ENCODE measurements at regions not wholly inside any gene's neighbourhood (a gene's known extent, or its start where the extent isn't known, plus 50 kb on each side); places are given as distances from the start of the nearest gene placed in this dataset.

GRCh38 chr20:60430516-60431001 lies 472.3 kb downstream of the CDH26 start:
- Histone ChIP-seq H3F3A (replicated peaks; ENCODE audit: insufficient read depth) (no peaks in the 10 kb centered on the region), H3K27me3 (ENCODE audit: insufficient read depth) (no peaks in the 10 kb centered on the region), H3K9me3 (no peaks in the 10 kb centered on the region), H3K4me1 (ENCODE audit: control insufficient read depth in 1 of 2, insufficient read depth in 2 of 2, low read depth in 1 of 2, low read length in 1 of 2) (no peaks in the 10 kb centered on the region), H3K36me3 (replicated peaks in 1 of 2; ENCODE audit: control insufficient read depth in 1 of 2, insufficient read depth in 2 of 2, low read length in 1 of 2) (no peaks in the 10 kb centered on the region), H3K4me3 (ENCODE audit: low read depth in 2 of 2, low read length in 1 of 2) (no peak overlapping the region), H3K9ac (no peak overlapping the region), H3K4me2 (no peak overlapping the region), H3K9me2 (no peaks in the 10 kb centered on the region), H3K79me2 (ENCODE audit: insufficient read depth) (no peaks in the 10 kb centered on the region), H2AFZ (ENCODE audit: low read depth) (no peak overlapping the region), H3K27ac (ENCODE audit: low read depth in 2 of 2, low read length in 1 of 2) (no peak overlapping the region), H4K20me1 (ENCODE audit: insufficient read depth) (no peaks in the 10 kb centered on the region)
- 47% methylated on average over 14 of the region's 14 CpGs for WGBS (ENCODE audit: low lambda C conversion rate)
- no peak for DNase-seq
- POLR2A ChIA-PET, result interaction anchor here (0.8 kb wide), 1 partner anchor 19 kb away, joined by 3 read pairs; no protein-coding TSS in a partner anchor
- TF ChIP-seq RCOR1 (IDR thresholded peaks at IDR 0.05; ENCODE audit: low read length) (no peak), RAD21 (IDR thresholded peaks at IDR 0.05; ENCODE audit: low read length) (no peak), ELF1 (IDR thresholded peaks at IDR 0.05) (no peak), TEAD4 (IDR thresholded peaks at IDR 0.05; ENCODE audit: borderline replicate concordance, insufficient read depth) (no peak), TCF12 (IDR thresholded peaks at IDR 0.05) (no peak), GABPA (IDR thresholded peaks at IDR 0.05; ENCODE audit: low read depth) (no peak), RFX5 (IDR thresholded peaks at IDR 0.05; ENCODE audit: low read length) (no peak)
- TF ChIP-seq, protein P1, sequence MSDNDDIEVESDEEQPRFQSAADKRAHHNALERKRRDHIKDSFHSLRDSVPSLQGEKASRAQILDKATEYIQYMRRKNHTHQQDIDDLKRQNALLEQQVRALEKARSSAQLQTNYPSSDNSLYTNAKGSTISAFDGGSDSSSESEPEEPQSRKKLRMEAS (IDR thresholded peaks at IDR 0.05; ENCODE audit: low read depth), result no peak
- CTCF ChIA-PET, result no interaction called here

- no peaks in the 10 kb centered on the region for H3K79me2 ChIP-seq (ENCODE audit: insufficient read depth)
- H3K36me3 ChIP-seq (replicated peaks in 1 of 2; ENCODE audit: control insufficient read depth in 1 of 2, insufficient read depth in 2 of 2, low read length in 1 of 2), result no peaks in the 10 kb centered on the region
- H3K4me1 ChIP-seq (ENCODE audit: control insufficient read depth in 1 of 2, insufficient read depth in 2 of 2, low read depth in 1 of 2, low read length in 1 of 2), result no peaks in the 10 kb centered on the region; a peak in 1 of 4 replicates
- H3K9ac ChIP-seq, result no peak overlapping the region
- H3K27me3 ChIP-seq (ENCODE audit: insufficient read depth), result no peaks in the 10 kb centered on the region
- H4K20me1 ChIP-seq (ENCODE audit: insufficient read depth), result no peaks in the 10 kb centered on the region
- no peak overlapping the region for H3K27ac ChIP-seq (ENCODE audit: low read depth in 2 of 2, low read length in 1 of 2)
- H3F3A ChIP-seq (replicated peaks; ENCODE audit: insufficient read depth), result no peaks in the 10 kb centered on the region
- WGBS (ENCODE audit: low lambda C conversion rate), result 32% methylated on average over 5 of the region's 5 CpGs
- no peak overlapping the region for H2AFZ ChIP-seq (ENCODE audit: low read depth)
- POLR2A ChIA-PET, result no interaction called here
- TF ChIP-seq RXRA (IDR thresholded peaks at IDR 0.05; ENCODE audit: borderline replicate concordance, low read depth) (no peak), EP300 (IDR thresholded peaks at IDR 0.05; ENCODE audit: borderline replicate concordance in 1 of 2, low read depth in 1 of 2, low read length in 1 of 2) (no peak), NFIC (IDR thresholded peaks at IDR 0.05; ENCODE audit: borderline replicate concordance) (no peak), RAD21 (IDR thresholded peaks at IDR 0.05; ENCODE audit: low read length) (no peak), PBX3 (IDR thresholded peaks at IDR 0.05) (no peak), TEAD4 (IDR thresholded peaks at IDR 0.05; ENCODE audit: borderline replicate concordance, insufficient read depth) (no peak), USF2 (IDR thresholded peaks at IDR 0.05; ENCODE audit: borderline replicate concordance, low read depth, low read length) (no peak), YY1 (IDR thresholded peaks at IDR 0.05; ENCODE audit: low read depth) (no peak), JUND (IDR thresholded peaks at IDR 0.05) (no peak), GABPA (IDR thresholded peaks at IDR 0.05; ENCODE audit: low read depth) (no peak), CHD2 (IDR thresholded peaks at IDR 0.05; ENCODE audit: low read length, partially characterized antibody) (no peak), CTCF (IDR thresholded peaks at IDR 0.05) (no peak), USF1 (IDR thresholded peaks at IDR 0.05; ENCODE audit: borderline replicate concordance, low read depth) (no peak)
- TF ChIP-seq, protein P2, sequence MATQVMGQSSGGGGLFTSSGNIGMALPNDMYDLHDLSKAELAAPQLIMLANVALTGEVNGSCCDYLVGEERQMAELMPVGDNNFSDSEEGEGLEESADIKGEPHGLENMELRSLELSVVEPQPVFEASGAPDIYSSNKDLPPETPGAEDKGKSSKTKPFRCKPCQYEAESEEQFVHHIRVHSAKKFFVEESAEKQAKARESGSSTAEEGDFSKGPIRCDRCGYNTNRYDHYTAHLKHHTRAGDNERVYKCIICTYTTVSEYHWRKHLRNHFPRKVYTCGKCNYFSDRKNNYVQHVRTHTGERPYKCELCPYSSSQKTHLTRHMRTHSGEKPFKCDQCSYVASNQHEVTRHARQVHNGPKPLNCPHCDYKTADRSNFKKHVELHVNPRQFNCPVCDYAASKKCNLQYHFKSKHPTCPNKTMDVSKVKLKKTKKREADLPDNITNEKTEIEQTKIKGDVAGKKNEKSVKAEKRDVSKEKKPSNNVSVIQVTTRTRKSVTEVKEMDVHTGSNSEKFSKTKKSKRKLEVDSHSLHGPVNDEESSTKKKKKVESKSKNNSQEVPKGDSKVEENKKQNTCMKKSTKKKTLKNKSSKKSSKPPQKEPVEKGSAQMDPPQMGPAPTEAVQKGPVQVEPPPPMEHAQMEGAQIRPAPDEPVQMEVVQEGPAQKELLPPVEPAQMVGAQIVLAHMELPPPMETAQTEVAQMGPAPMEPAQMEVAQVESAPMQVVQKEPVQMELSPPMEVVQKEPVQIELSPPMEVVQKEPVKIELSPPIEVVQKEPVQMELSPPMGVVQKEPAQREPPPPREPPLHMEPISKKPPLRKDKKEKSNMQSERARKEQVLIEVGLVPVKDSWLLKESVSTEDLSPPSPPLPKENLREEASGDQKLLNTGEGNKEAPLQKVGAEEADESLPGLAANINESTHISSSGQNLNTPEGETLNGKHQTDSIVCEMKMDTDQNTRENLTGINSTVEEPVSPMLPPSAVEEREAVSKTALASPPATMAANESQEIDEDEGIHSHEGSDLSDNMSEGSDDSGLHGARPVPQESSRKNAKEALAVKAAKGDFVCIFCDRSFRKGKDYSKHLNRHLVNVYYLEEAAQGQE (IDR thresholded peaks at IDR 0.05; ENCODE audit: low read depth, low read length), result no peak
- no peaks in the 10 kb centered on the region for H3K9me3 ChIP-seq
- H3K9me2 ChIP-seq, result no peaks in the 10 kb centered on the region
- DNase-seq, result no peak
- H3K4me2 ChIP-seq, result no peak overlapping the region
- no peak overlapping the region for H3K4me3 ChIP-seq (ENCODE audit: low read depth in 2 of 2, low read length in 1 of 2)
- CTCF ChIA-PET, result no interaction called here
Measured at GRCh38 chr20:60431349-60431748, 473.1 kb downstream of the CDH26 start.

All from SK-N-SH (cell line).